ENCODE measurements at regions not wholly inside any gene's neighbourhood (a gene's known extent, or its start where the extent isn't known, plus 50 kb on each side); places are given as distances from the start of the nearest gene placed in this dataset.

GRCh38 chr7:106196460-106197021, 84.4 kb upstream of the SYPL1 start:
- no peak for FAIRE-seq
- DNase-seq (ENCODE audit: low spot score) = no peak

DNA sequence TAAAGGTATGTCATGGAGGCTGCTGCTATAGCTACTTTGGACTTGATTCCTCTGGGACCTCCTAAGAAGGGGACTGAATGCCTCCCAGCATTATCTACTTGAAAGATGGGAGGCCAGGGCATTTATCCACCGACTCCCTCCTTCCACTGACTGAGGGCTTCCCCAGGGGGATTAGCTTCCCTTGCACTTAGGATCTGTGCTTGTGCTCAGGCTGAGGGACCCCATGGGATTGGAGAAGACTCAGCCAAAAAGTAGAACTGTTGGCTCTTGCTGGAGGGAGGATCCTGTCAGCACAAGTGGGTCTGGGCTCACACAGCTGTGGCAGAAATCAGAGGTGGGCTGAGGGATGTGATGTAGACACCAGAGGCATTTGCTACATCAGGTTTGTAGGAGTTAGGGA, 81.5 kb upstream of the SYPL1 start:
- no peak for FAIRE-seq

DNA sequence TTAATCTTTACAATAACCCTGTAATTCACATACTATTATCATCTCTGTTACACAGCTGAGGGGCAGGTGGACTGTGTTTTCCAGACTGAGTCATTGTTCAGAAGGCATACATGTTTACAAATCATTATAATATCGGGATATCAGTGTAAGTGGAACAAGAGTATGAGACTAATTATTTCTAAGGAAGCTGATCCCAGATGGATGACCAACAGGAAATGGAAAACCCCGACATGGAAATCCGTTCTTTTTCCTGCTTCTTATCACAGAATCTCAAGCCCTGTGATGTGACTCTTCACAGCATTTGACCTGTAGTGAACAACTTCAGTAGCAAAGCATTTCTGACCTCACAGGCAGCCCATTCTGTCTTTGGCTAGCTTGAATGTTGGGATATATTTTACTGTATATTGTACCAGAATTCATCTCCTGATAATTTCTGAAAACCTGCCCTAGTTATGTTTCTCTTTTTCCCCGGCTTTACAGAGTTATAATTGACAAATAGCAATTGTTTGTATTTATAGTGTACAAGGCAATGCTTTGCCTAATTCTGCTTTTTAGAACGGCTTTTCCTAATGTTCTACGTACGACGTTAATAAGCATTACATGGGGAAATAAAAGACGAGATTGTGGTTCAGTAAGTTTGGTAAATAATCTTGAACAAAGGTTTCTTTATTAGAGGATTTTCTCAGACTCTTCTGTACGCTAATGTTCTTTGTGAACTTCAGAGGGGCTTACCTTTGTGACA, 78.6 kb upstream of the SYPL1 start:
- DNase-seq (ENCODE audit: low spot score) = no peak
- no peak for FAIRE-seq

More for the DNA sequence above, 81.5 kb upstream of the SYPL1 start:
- DNase-seq (ENCODE audit: low spot score) = no peak

GRCh38 chr7:106187613-106188350, 75.7 kb upstream of the SYPL1 start:
- no peak for FAIRE-seq
- DNase-seq (ENCODE audit: low spot score) = no peak

DNA sequence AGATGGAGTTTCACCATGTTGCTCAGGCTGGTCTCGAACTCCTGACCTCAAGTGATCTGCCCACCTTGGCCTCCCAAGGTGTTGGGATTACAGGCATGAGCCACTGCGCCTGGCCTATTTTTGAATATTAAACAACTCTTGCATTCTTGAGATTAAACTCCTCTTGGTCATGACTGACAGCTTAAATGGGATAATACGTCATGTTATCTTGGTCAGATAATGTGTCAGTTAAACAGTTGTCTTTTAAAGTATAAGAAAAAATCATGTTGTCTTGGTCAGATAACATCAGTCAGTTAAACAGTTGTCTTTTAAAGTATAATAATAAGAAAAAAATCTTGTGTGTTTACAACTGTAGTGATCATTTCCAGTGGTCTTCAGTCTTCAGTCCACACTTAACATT, 73.6 kb upstream of the SYPL1 start:
- FAIRE-seq = no peak
- DNase-seq (ENCODE audit: low spot score) = no peak

DNA sequence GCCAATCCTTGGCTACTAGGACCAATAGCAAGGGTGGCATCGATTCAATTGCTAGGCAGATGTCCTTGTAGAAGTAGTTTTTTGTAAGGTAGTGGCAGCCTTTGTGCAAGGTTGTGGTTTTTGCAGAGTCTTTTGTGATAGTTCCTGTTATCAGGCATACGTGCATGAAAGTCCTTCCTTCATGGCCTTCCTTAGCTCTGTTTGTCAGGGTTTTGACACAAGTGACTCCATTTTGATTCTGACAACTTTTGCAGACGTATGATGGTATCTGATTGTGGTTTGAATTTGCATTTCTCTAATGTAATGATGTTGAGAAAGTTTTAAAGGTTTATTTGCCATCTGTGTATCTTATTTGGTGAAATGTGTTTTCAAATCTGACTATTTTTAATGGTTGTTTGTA, 71.8 kb upstream of the SYPL1 start:
- FAIRE-seq = no peak

GRCh38 chr7:106182904-106183303, 70.8 kb upstream of the SYPL1 start:
- no peak for DNase-seq (ENCODE audit: low spot score)

More for the DNA sequence above, 71.8 kb upstream of the SYPL1 start:
- no peak for DNase-seq (ENCODE audit: low spot score)

GRCh38 chr7:106181658-106182265, 69.7 kb upstream of the SYPL1 start:
- DNase-seq (ENCODE audit: low spot score) (no peak), FAIRE-seq (no peak)

More at GRCh38 chr7:106182904-106183303, 70.8 kb upstream of the SYPL1 start:
- FAIRE-seq = no peak

GRCh38 chr7:106180721-106181120, 68.6 kb upstream of the SYPL1 start:
- FAIRE-seq (no peak), DNase-seq (ENCODE audit: low spot score) (no peak)

DNA sequence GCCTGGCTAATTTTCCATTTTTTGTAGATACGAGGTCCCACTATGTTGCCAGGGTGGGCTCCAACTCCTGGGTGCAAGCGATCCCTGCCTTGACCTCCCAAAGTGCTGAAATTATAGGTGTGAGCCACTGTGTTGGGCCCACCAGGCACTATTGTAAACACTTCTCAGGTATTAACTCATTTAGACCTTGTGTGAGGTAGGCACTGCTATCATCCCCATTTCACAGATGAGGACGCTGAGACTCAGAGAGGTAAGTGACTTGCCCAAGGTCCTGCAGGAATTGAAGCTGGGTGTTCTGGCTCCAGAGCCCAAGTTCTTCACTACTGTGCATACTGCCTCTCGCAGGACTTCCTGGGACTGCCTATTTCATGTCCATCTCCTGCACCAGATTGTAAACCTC, 67.1 kb upstream of the SYPL1 start:
- FAIRE-seq = no peak

DNA sequence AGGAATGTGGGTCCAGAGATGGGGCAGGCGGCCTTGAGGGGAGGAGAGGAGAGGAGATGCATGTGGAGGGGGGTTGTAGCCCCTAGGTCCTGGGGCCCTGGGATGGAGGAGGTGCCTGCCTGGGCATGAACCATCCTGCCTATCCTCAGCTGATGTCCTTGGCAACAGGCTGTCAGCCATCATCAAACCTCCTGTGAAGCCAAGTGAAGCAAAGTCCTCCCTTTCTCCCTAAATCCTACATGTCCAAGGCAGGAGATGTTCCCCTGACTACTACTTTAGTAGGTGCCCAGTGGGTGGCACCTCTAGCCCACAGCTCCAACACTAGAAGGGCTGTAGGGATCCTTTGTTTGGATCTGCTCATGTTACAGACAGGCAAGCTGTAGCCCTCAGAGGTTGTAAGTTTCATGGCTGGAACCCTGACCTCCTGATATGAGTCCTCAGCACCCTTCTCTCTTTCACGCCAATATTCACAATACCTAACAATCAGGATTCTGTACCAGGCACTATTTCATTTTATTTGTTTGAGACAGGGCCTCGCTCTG, 66.6 kb upstream of the SYPL1 start:
- DNase-seq (ENCODE audit: low spot score) (no peak), FAIRE-seq (no peak)

More for the DNA sequence above, 67.1 kb upstream of the SYPL1 start:
- DNase-seq (ENCODE audit: low spot score) = no peak

DNA sequence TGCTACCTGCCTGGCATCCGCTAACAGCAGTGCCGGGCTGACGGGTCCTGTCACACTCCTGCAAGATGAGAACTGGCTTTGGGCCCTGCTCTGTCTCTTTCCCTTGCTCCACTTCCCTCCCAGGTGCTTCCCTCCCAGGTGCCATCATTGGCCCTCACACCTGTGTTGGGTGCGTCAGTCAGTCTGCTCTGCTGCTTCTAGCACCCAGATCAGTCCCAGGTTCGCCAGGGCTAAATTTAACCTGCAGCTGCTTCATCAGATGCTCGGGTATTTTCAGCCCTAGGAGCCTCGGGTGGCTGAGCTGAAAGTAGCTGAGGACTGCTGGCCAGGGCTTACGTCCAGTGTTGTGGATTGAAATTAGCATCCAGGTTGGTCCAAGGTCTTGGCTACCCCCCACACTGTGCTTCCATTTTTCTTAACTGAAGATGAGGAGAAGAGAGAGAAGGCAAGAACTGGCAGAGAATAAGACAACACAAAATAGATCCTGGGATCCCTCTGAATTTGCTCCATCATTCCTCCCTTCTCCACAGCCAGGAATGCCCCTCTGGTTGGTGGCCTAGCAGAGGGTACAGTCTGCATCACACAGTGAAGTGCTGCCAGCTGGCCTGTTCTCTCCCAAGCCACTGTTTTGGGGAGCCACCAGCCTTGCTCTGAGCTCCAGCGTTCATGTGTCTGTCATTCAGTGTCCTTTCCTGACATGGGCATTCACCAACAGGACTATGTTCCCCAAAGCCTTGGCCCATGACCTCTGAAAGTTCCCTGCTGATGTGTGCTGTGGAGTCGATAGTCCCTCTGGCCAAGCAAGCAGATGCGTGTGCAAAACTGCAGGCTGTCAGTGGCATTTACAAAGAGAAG, 65.9 kb upstream of the SYPL1 start:
- DNase-seq (ENCODE audit: low spot score) (no peak), FAIRE-seq (no peak)

- no peak for DNase-seq (ENCODE audit: low spot score)
- no peak for FAIRE-seq
These were observed 65.2 kb upstream of the SYPL1 start for GRCh38 chr7:106177300-106177690.

GRCh38 chr7:106176414-106177299, 64.5 kb upstream of the SYPL1 start:
- no peak for FAIRE-seq
- peak; percentile 58 for DNase-seq (ENCODE audit: low spot score)

DNA sequence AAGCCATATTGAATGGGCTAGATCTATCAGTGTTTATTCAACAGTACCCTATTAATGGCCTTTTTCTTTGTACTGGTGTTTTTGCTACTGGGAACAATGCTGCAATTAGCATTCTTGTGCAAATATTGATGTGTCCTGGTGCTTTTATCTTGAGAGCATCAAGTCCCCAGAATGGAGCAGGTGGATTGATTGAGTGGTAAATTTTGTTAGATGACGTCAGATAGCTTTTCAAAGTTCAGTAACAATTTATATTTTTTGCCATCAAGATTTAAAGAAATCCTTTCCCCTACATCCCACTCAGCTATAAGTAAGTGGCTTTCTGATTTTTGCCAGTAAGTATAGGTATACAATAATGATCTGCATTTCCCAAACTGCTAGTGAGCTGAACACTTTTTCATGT, 63.4 kb upstream of the SYPL1 start:
- no peak for FAIRE-seq

DNA sequence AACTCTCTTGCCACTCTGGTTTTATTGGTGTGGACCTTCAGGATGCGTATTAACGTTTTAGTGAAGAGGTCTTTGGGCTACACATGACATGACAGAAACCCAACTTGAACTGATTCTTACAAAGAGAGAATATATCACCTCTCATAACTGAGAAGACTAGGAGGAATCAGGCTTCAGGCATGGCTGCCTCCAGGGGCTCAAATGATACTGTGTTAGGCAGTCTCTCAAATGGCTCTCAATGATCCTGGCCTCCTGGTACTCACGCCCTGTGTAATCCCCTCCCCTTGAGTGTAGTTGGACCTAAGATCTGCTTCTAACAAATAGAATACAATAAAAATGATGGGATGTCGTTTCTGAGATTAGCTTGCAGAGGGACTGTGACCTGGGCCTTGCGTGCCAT, 58.5 kb upstream of the SYPL1 start:
- DNase-seq (ENCODE audit: low spot score) (no peak), FAIRE-seq (no peak)

More for the DNA sequence above, 63.4 kb upstream of the SYPL1 start:
- DNase-seq (ENCODE audit: low spot score) = no peak

GRCh38 chr7:106169821-106170610, 57.9 kb upstream of the SYPL1 start:
- DNase-seq (ENCODE audit: low spot score) = no peak
- no peak for FAIRE-seq

GRCh38 chr7:106167439-106168136, 55.5 kb upstream of the SYPL1 start:
- no peak for DNase-seq (ENCODE audit: low spot score)

More at GRCh38 chr7:106167439-106168136, 55.5 kb upstream of the SYPL1 start:
- no peak for FAIRE-seq

Data from RCC 7860 (cell line).